ENCODE measurements at regions not wholly inside any gene's neighbourhood (a gene's known extent, or its start where the extent isn't known, plus 50 kb on each side); places are given as distances from the start of the nearest gene placed in this dataset.

DNA sequence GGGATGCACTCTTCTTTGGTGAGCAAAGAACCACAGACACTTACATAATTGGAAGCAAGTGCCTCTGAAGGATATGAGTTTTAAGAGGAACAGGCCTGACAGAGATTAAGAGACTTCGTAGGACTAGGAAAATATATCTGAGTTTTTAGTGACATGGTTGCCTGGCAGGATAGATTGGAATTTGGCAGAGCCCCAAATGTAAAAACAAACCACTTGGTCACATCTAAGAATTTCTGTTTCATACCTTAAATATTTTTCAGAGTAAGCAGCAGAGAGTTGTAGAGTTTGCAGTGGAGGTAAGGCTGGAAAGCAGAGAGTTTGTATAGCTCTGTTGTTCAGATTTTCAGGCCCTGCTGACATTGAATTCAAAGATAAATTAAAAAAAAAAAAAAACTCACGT, 150.1 kb upstream of the MAGEB2 start:
- DNase-seq (ENCODE audit: low read depth) = no peak
- no peak overlapping the region for H3K4me3 ChIP-seq (ENCODE audit: low read depth, low read length)
- TF ChIP-seq, protein P1, sequence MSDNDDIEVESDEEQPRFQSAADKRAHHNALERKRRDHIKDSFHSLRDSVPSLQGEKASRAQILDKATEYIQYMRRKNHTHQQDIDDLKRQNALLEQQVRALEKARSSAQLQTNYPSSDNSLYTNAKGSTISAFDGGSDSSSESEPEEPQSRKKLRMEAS (IDR thresholded peaks at IDR 0.05; ENCODE audit: low read depth, low read length) = no peak
- TF ChIP-seq POLR2A (IDR thresholded peaks at IDR 0.05; ENCODE audit: extremely low read depth, insufficient read length) (no peak), MYC (IDR thresholded peaks at IDR 0.05; ENCODE audit: low read depth, low read length) (no peak)
- TF ChIP-seq, protein P2, sequence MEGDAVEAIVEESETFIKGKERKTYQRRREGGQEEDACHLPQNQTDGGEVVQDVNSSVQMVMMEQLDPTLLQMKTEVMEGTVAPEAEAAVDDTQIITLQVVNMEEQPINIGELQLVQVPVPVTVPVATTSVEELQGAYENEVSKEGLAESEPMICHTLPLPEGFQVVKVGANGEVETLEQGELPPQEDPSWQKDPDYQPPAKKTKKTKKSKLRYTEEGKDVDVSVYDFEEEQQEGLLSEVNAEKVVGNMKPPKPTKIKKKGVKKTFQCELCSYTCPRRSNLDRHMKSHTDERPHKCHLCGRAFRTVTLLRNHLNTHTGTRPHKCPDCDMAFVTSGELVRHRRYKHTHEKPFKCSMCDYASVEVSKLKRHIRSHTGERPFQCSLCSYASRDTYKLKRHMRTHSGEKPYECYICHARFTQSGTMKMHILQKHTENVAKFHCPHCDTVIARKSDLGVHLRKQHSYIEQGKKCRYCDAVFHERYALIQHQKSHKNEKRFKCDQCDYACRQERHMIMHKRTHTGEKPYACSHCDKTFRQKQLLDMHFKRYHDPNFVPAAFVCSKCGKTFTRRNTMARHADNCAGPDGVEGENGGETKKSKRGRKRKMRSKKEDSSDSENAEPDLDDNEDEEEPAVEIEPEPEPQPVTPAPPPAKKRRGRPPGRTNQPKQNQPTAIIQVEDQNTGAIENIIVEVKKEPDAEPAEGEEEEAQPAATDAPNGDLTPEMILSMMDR (IDR thresholded peaks at IDR 0.05; ENCODE audit: low read depth, low read length) = no peak

DNA sequence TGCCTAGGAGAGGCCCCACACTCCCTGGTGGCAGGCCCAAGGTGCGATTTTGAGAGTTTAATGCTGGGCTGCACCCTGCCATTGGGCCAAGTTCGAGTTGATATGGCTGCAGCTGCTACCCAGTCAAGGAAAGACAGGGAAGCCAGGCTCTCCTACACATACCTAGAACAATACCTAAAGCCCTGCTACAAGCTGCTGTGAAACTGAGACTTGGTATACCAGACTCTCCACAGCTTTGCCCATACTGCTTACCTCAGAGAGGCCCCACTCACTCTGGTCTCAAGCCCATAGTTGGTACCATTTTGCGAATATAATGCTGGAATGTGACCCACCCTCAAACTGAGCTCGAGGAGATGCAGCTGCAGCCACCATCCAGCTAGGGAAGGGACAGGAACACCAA, 147.7 kb upstream of the MAGEB2 start:
- TF ChIP-seq, protein P1 (IDR thresholded peaks at IDR 0.05; ENCODE audit: low read depth, low read length) = no peak
- TF ChIP-seq, protein P2 (IDR thresholded peaks at IDR 0.05; ENCODE audit: low read depth, low read length) = no peak
- TF ChIP-seq POLR2A (IDR thresholded peaks at IDR 0.05; ENCODE audit: extremely low read depth, insufficient read length) (no peak), MYC (IDR thresholded peaks at IDR 0.05; ENCODE audit: low read depth, low read length) (no peak)
- no peak for DNase-seq (ENCODE audit: low read depth)
- no peak overlapping the region for H3K4me3 ChIP-seq (ENCODE audit: low read depth, low read length)

DNA sequence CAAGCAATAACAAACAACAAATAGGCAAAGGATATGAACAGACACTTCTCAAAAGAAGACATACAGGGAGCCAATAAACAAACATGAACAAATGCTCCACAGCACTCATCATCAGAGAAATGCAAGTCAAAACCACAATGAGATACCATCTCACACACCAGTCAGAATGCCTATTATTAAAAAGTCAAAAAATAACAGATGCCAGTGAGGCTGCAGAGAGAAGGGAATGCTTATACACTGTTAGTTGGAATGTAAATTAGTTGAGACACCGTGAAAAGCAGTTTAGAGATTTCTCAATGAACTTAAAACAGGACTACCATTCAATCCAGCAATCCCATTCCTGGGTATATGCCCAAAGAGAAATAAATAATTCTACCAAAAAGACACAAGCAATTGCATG, 129.8 kb upstream of the MAGEB2 start:
- no peak overlapping the region for H3K4me3 ChIP-seq (ENCODE audit: low read depth, low read length)
- no peak for DNase-seq (ENCODE audit: low read depth)
- TF ChIP-seq, protein P1 (IDR thresholded peaks at IDR 0.05; ENCODE audit: low read depth, low read length) = no peak
- no peak for TF ChIP-seq POLR2A (IDR thresholded peaks at IDR 0.05; ENCODE audit: extremely low read depth, insufficient read length)
- no peak for TF ChIP-seq MYC (IDR thresholded peaks at IDR 0.05; ENCODE audit: low read depth, low read length)
- TF ChIP-seq, protein P2 (IDR thresholded peaks at IDR 0.05; ENCODE audit: low read depth, low read length) = no peak

DNA sequence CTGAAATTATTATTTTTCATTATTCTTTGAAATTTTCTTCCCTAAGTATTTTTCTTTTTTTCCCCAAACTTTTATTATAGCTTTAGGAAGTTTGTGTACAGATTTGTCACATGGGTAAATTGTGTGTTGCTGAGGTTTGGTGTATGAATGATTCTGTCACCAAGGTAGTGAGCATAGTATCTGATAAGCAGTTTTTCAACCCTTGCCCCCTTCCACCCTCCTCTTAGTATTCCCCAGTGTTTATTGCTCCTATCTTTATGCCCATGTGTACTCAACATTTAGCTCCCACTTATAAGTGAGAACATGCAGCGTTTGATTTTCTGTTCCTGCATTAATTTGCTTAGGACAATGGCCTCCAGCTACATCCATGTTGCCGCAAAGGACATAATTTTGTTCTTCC, 103.9 kb upstream of the MAGEB2 start:
- no peak for DNase-seq (ENCODE audit: low read depth)
- no peak overlapping the region for H3K4me3 ChIP-seq (ENCODE audit: low read depth, low read length)
- TF ChIP-seq, protein P2 (IDR thresholded peaks at IDR 0.05; ENCODE audit: low read depth, low read length) = no peak
- TF ChIP-seq, protein P1 (IDR thresholded peaks at IDR 0.05; ENCODE audit: low read depth, low read length) = no peak
- TF ChIP-seq MYC (IDR thresholded peaks at IDR 0.05; ENCODE audit: low read depth, low read length) (no peak), POLR2A (IDR thresholded peaks at IDR 0.05; ENCODE audit: extremely low read depth, insufficient read length) (no peak)

DNA sequence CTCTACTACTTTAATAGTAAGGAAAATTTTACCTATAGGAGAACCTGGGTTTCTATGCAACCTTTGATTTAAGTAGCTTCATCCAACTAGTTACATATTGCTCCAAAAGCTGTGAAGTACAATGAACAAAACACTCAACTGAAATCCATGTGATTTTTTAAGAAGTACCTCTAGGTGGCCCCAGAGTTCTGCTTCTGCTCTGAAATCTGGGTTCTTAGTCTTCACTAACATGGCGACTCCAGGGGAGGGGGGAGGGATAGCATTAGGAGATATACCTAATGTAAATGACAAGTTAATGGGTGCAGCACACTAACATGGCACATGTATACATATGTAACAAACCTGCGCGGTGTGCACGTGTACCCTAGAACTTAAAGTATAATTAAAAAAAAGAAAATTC, 73.4 kb upstream of the MAGEB2 start:
- DNase-seq (ENCODE audit: low read depth) = peak; percentile 57
- TF ChIP-seq POLR2A (IDR thresholded peaks at IDR 0.05; ENCODE audit: extremely low read depth, insufficient read length) = no peak
- TF ChIP-seq, protein P1 (IDR thresholded peaks at IDR 0.05; ENCODE audit: low read depth, low read length) = peak; percentile 79
- TF ChIP-seq, protein P2 (IDR thresholded peaks at IDR 0.05; ENCODE audit: low read depth, low read length) = peak; percentile 14
- TF ChIP-seq MYC (IDR thresholded peaks at IDR 0.05; ENCODE audit: low read depth, low read length) = no peak
- no peak overlapping the region for H3K4me3 ChIP-seq (ENCODE audit: low read depth, low read length)

DNA sequence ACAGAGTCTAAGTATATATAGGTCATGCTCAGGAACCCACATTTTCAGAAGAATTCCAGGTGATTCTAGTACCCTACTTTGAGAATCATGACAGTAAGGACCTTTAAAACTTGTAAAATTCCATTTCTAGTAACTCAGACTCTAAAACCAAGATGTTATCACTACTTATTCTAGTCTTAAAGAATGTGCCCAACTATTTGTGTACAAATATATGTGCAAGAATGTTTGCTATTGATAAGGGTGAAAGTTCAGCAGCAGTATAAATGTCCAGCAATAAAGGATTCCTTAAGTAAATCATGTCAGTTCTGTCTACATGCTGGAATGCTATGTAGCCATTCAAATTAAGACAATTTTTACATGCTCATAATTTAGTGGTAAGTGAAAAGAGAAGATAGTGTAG, 71.1 kb upstream of the MAGEB2 start:
- no peak for TF ChIP-seq MYC (IDR thresholded peaks at IDR 0.05; ENCODE audit: low read depth, low read length)
- TF ChIP-seq, protein P2 (IDR thresholded peaks at IDR 0.05; ENCODE audit: low read depth, low read length) = no peak
- TF ChIP-seq POLR2A (IDR thresholded peaks at IDR 0.05; ENCODE audit: extremely low read depth, insufficient read length) = no peak
- TF ChIP-seq, protein P1 (IDR thresholded peaks at IDR 0.05; ENCODE audit: low read depth, low read length) = no peak

More for the DNA sequence above, 71.1 kb upstream of the MAGEB2 start:
- no peak overlapping the region for H3K4me3 ChIP-seq (ENCODE audit: low read depth, low read length)
- no peak for DNase-seq (ENCODE audit: low read depth)

Measured in NB4 (cell line).